Lower leg skin (tissue), 3 donors: ENCODE measurements at regions not wholly inside any gene's neighbourhood (a gene's known extent, or its start where the extent isn't known, plus 50 kb on each side); places are given as distances from the start of the nearest gene placed in this dataset.

Experiments
- POLR2A ChIP-seq, 2 donors: fragments of 450-650 bp; IDR thresholded peaks; one replicate each; pipeline ENCODE4 v1.6.1; 2016 to 2017; ENCODE audit warnings: antibody characterized with exemption in 2 of 2, mild to moderate bottlenecking in 1 of 2, moderate library complexity in 1 of 2
- TF ChIP-seq, protein P1 (sequence below), 3 donors: fragments of 450-650 bp; IDR thresholded peaks; one replicate each; pipeline ENCODE4 v1.5.1; 2016; ENCODE audit warnings: antibody characterized with exemption in 3 of 3, mild to moderate bottlenecking in 3 of 3, moderate library complexity in 2 of 3

DNA sequence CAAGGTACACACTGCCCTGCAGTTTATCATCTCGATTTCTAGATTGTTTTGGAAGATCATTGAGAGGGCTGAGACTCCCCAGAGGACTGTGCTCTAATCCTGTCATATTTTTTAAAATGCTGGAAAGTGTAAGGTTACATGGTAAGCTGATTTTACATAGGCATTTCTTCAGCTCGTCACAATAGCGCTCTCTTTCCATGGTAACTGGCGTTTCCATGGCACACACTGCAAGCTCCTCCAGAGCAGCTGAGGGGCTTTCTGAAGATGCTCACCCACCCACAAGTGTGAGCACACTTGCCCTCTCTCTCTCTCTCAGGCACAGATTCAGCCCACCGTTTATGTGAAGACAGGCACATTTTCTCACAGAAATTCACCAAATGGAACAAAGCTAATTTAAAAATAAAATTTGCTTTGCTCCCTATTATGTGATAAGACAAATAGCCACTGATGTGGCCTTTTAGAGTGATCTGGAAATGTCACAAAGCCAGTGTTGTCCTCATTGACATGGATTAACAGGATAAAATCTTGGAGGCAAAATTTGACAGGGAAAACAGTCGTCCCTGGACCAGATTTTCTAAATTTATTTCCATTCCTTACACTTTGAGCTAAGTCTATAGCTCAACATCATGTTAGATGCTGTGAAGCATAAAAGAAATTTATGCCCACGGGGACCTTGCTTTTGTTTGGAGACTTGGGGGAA lies 421.5 kb downstream of the RWDD3 start:
- no peak for TF ChIP-seq POLR2A (IDR thresholded peaks at IDR 0.05)
- TF ChIP-seq, protein P1, sequence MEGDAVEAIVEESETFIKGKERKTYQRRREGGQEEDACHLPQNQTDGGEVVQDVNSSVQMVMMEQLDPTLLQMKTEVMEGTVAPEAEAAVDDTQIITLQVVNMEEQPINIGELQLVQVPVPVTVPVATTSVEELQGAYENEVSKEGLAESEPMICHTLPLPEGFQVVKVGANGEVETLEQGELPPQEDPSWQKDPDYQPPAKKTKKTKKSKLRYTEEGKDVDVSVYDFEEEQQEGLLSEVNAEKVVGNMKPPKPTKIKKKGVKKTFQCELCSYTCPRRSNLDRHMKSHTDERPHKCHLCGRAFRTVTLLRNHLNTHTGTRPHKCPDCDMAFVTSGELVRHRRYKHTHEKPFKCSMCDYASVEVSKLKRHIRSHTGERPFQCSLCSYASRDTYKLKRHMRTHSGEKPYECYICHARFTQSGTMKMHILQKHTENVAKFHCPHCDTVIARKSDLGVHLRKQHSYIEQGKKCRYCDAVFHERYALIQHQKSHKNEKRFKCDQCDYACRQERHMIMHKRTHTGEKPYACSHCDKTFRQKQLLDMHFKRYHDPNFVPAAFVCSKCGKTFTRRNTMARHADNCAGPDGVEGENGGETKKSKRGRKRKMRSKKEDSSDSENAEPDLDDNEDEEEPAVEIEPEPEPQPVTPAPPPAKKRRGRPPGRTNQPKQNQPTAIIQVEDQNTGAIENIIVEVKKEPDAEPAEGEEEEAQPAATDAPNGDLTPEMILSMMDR (IDR thresholded peaks at IDR 0.05): no peak
